OCI-LY1 (cell line): ENCODE measurements at regions not wholly inside any gene's neighbourhood (a gene's known extent, or its start where the extent isn't known, plus 50 kb on each side); places are given as distances from the start of the nearest gene placed in this dataset.

Experiments used
- EZH2 ChIP-seq: fragments of 200-600 bp; sonication (generic), shearing (Covaris generic); IDR thresholded peaks from 2 replicates; pipeline ENCODE4 v1.8.0; 2017; ENCODE audit warnings: borderline replicate concordance, mixed run types, mild to moderate bottlenecking, antibody characterized with exemption, low read length, moderate library complexity, mixed read lengths
- TF ChIP-seq, protein P1 (sequence below): fragments of 200-600 bp; sonication (generic), shearing (Covaris generic); IDR thresholded peaks from 2 replicates; pipeline ENCODE4 v1.5.1; 2017; ENCODE audit warnings: mild to moderate bottlenecking, antibody characterized with exemption, low read length, moderate library complexity, mixed read lengths

- TF ChIP-seq, protein P1, sequence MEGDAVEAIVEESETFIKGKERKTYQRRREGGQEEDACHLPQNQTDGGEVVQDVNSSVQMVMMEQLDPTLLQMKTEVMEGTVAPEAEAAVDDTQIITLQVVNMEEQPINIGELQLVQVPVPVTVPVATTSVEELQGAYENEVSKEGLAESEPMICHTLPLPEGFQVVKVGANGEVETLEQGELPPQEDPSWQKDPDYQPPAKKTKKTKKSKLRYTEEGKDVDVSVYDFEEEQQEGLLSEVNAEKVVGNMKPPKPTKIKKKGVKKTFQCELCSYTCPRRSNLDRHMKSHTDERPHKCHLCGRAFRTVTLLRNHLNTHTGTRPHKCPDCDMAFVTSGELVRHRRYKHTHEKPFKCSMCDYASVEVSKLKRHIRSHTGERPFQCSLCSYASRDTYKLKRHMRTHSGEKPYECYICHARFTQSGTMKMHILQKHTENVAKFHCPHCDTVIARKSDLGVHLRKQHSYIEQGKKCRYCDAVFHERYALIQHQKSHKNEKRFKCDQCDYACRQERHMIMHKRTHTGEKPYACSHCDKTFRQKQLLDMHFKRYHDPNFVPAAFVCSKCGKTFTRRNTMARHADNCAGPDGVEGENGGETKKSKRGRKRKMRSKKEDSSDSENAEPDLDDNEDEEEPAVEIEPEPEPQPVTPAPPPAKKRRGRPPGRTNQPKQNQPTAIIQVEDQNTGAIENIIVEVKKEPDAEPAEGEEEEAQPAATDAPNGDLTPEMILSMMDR: no peak
- TF ChIP-seq EZH2: no peak
These were observed 193.1 kb downstream of the LPIN1 start for GRCh38 chr2:11939523-11939922.
